GM21723 (cell line): ENCODE measurements at regions not wholly inside any gene's neighbourhood (a gene's known extent, or its start where the extent isn't known, plus 50 kb on each side); places are given as distances from the start of the nearest gene placed in this dataset.

Source experiments
- ATAC-seq: cut with Tn5 transposase; IDR thresholded peaks from one replicate; pipeline ENCODE4 v1.9.1; 2021; ENCODE audit warnings: mild to moderate bottlenecking, moderate library complexity; ENCODE audit not compliant: unreplicated experiment

GRCh38 chr5:123756318-123756665 is 244.3 kb downstream of the CSNK1G3 start:
- ATAC-seq: no peak

- no peak for ATAC-seq
Observed at GRCh38 chr5:123755653-123756317, 243.8 kb downstream of the CSNK1G3 start.

GRCh38 chr5:123754908-123755307 is 242.9 kb downstream of the CSNK1G3 start:
- no peak for ATAC-seq

- ATAC-seq: no peak
Observed at GRCh38 chr5:123753937-123754891, 242.2 kb downstream of the CSNK1G3 start.

GRCh38 chr5:123753180-123753936 is 241.4 kb downstream of the CSNK1G3 start:
- ATAC-seq: no peak

GRCh38 chr5:123752552-123753179 is 240.7 kb downstream of the CSNK1G3 start:
- no peak for ATAC-seq

- no peak for ATAC-seq
Observed at GRCh38 chr5:123751670-123752069, 239.7 kb downstream of the CSNK1G3 start.

- ATAC-seq: no peak
Observed at GRCh38 chr5:123748239-123748638, 236.3 kb downstream of the CSNK1G3 start.

GRCh38 chr5:123746683-123747360 is 234.8 kb downstream of the CSNK1G3 start:
- ATAC-seq: no peak

GRCh38 chr5:123743990-123744583 is 232.1 kb downstream of the CSNK1G3 start:
- ATAC-seq: no peak

GRCh38 chr5:123735384-123735783 is 223.4 kb downstream of the CSNK1G3 start:
- no peak for ATAC-seq

- no peak for ATAC-seq
Observed at GRCh38 chr5:123732257-123732656, 220.3 kb downstream of the CSNK1G3 start.

GRCh38 chr5:123722451-123722850 is 210.5 kb downstream of the CSNK1G3 start:
- no peak for ATAC-seq

- ATAC-seq: no peak
Observed at GRCh38 chr5:123721675-123722276, 209.8 kb downstream of the CSNK1G3 start.

- ATAC-seq: no peak
Observed at GRCh38 chr5:123720955-123721354, 209.0 kb downstream of the CSNK1G3 start.

GRCh38 chr5:123720339-123720738 is 208.4 kb downstream of the CSNK1G3 start:
- ATAC-seq: no peak

- ATAC-seq: no peak
Observed at GRCh38 chr5:123719004-123719403, 207.0 kb downstream of the CSNK1G3 start.

GRCh38 chr5:123718238-123718637 is 206.3 kb downstream of the CSNK1G3 start:
- ATAC-seq: no peak

GRCh38 chr5:123717139-123717538 is 205.2 kb downstream of the CSNK1G3 start:
- ATAC-seq: no peak

- ATAC-seq: no peak
Observed at GRCh38 chr5:123710031-123710430, 198.1 kb downstream of the CSNK1G3 start.
